HepG2 (cell line): ENCODE measurements at regions not wholly inside any gene's neighbourhood (a gene's known extent, or its start where the extent isn't known, plus 50 kb on each side); places are given as distances from the start of the nearest gene placed in this dataset.

Experiments used
- FOXP1 ChIP-seq, 2 experiments: fragments of 450-650 bp in 1 of 2; IDR thresholded peaks; 2 replicates each; pipeline ENCODE4 v1.6.1; 2017 to 2018; ENCODE audit warnings: antibody characterized with exemption in 1 of 2
- HMGA1 ChIP-seq: sonication (generic); formaldehyde crosslinking; conservative IDR thresholded peaks from 2 replicates; pipeline ENCODE4 v1.4.0; 2020; ENCODE audit warnings: missing genetic modification reagents
- MAFK ChIP-seq, 2 experiments: IDR thresholded peaks in 1 of 2; conservative IDR thresholded peaks in 1 of 2; 2 replicates each; pipeline ENCODE4 v1.6.1; 2011; ENCODE audit warnings: improper control_type of control experiment in 2 of 2, low read length in 2 of 2
- TCF7L2 ChIP-seq: IDR thresholded peaks from 2 replicates; pipeline ENCODE4 v1.6.1; 2011; ENCODE audit warnings: mild to moderate bottlenecking, low read depth, low read length, moderate library complexity
- U2AF1 ChIP-seq: fragments of 200-400 bp; formaldehyde crosslinking; optimal IDR thresholded peaks from 2 replicates; pipeline ENCODE3; 2017; ENCODE audit warnings: mild to moderate bottlenecking, low read depth, low read length
- U2AF2 ChIP-seq: fragments of 200-400 bp; formaldehyde crosslinking; IDR thresholded peaks from 2 replicates; pipeline ENCODE4 v1.6.1; 2017; ENCODE audit warnings: low read depth, mild to moderate bottlenecking, low read length
- XRCC5 ChIP-seq: fragments of 200-400 bp; formaldehyde crosslinking; optimal IDR thresholded peaks from 2 replicates; pipeline ENCODE3; 2017; ENCODE audit warnings: mild to moderate bottlenecking, low read length
- ZFP37 ChIP-seq: sonication (generic); formaldehyde crosslinking; IDR thresholded peaks from 2 replicates; pipeline ENCODE4 v1.4.0; 2020; ENCODE audit warnings: missing genetic modification reagents, borderline replicate concordance
- ZNF24 ChIP-seq: fragments of 450-650 bp; IDR thresholded peaks from 2 replicates; pipeline ENCODE4 v1.6.1; 2017; ENCODE audit warnings: antibody characterized with exemption, mild to moderate bottlenecking
- ZNF547 ChIP-seq: sonication (generic); formaldehyde crosslinking; IDR thresholded peaks from 2 replicates; pipeline ENCODE4 v1.5.1; 2020; ENCODE audit warnings: mild to moderate bottlenecking, missing genetic modification reagents
- TF ChIP-seq, protein P1 (sequence below): sonication (generic); formaldehyde crosslinking; IDR thresholded peaks from 2 replicates; pipeline ENCODE4 v1.8.0; 2022; ENCODE audit warnings: missing genetic modification reagents, mild to moderate bottlenecking, moderate library complexity, borderline replicate concordance
- TF ChIP-seq, protein P2 (sequence below): sonication (generic); formaldehyde crosslinking; IDR thresholded peaks from 2 replicates; pipeline ENCODE4 v1.5.0; 2020; ENCODE audit warnings: missing genetic modification reagents
- TF ChIP-seq, protein P3 (sequence below): sonication (generic); formaldehyde crosslinking; IDR thresholded peaks from 2 replicates; pipeline ENCODE4 v1.4.0; 2020; ENCODE audit warnings: missing genetic modification reagents, borderline replicate concordance
- TF ChIP-seq, protein P4 (sequence below): sonication (generic); formaldehyde crosslinking; IDR thresholded peaks from 2 replicates; pipeline ENCODE4 v1.4.0; 2020; ENCODE audit warnings: missing genetic modification reagents, borderline replicate concordance
- TF ChIP-seq, protein P5 (sequence below): sonication (generic); formaldehyde crosslinking; IDR thresholded peaks from 2 replicates; pipeline ENCODE4 v1.5.0; 2020; ENCODE audit warnings: mild to moderate bottlenecking, missing genetic modification reagents, moderate library complexity
- TF ChIP-seq, protein P6 (sequence below): sonication (generic); formaldehyde crosslinking; IDR thresholded peaks from 2 replicates; pipeline ENCODE4 v1.8.0; 2022; ENCODE audit warnings: mild to moderate bottlenecking, missing genetic modification reagents, moderate library complexity

DNA sequence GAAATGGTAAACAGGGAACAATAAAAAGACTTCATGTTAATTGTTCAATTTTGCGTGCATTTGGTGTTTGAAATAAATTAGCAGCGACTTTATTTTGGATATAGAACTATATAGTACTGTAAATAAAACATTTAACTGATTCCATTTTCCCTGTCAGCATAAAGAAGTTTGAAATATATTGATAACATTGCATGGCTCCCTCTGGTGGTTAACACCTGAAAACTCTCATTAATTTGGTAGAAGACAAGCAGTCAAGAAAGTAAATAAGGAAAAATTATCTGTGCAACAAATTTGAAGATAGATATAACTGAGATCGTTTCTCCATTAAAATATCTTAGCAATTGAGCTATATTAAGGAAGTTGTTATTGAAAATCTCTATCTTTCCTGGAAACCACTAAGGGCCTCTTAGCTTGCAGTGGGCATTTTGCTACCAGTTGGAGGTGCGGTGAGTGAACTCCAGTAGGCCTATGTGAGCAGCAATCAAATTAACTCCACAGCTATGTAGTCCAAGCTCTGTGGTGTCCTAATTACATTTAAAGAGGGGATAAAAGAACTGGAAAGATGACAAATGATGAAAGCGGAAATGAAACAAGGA lies 435.7 kb upstream of the FKBP1C start (continued):
- TF ChIP-seq U2AF1 (no peak), TCF7L2 (no peak), MAFK (conservative IDR thresholded peaks at IDR 0.05 in 1 of 2, IDR thresholded peaks at IDR 0.05 in 1 of 2; ENCODE audit: low read length in 2 of 2) (0 out of 4 replicates have a peak, but pooled peaks of 1 of the 2 experiments have one; percentile 3), ZNF547 (CRISPR knock-in tag) (no peak), ZFP37 (CRISPR knock-in tag) (no peak), HMGA1 (CRISPR knock-in tag) (no peak), XRCC5 (no peak), FOXP1 (IDR thresholded peaks at IDR 0.05) (no peak), FOXP1 (CRISPR knock-in tag; IDR thresholded peaks at IDR 0.05) (no peak), ZNF24 (no peak), U2AF2 (no peak)
- TF ChIP-seq, protein P1, sequence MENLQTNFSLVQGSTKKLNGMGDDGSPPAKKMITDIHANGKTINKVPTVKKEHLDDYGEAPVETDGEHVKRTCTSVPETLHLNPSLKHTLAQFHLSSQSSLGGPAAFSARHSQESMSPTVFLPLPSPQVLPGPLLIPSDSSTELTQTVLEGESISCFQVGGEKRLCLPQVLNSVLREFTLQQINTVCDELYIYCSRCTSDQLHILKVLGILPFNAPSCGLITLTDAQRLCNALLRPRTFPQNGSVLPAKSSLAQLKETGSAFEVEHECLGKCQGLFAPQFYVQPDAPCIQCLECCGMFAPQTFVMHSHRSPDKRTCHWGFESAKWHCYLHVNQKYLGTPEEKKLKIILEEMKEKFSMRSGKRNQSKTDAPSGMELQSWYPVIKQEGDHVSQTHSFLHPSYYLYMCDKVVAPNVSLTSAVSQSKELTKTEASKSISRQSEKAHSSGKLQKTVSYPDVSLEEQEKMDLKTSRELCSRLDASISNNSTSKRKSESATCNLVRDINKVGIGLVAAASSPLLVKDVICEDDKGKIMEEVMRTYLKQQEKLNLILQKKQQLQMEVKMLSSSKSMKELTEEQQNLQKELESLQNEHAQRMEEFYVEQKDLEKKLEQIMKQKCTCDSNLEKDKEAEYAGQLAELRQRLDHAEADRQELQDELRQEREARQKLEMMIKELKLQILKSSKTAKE (CRISPR knock-in tag): no peak
- TF ChIP-seq, protein P2, sequence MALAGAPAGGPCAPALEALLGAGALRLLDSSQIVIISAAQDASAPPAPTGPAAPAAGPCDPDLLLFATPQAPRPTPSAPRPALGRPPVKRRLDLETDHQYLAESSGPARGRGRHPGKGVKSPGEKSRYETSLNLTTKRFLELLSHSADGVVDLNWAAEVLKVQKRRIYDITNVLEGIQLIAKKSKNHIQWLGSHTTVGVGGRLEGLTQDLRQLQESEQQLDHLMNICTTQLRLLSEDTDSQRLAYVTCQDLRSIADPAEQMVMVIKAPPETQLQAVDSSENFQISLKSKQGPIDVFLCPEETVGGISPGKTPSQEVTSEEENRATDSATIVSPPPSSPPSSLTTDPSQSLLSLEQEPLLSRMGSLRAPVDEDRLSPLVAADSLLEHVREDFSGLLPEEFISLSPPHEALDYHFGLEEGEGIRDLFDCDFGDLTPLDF: no peak
- TF ChIP-seq, protein P3, sequence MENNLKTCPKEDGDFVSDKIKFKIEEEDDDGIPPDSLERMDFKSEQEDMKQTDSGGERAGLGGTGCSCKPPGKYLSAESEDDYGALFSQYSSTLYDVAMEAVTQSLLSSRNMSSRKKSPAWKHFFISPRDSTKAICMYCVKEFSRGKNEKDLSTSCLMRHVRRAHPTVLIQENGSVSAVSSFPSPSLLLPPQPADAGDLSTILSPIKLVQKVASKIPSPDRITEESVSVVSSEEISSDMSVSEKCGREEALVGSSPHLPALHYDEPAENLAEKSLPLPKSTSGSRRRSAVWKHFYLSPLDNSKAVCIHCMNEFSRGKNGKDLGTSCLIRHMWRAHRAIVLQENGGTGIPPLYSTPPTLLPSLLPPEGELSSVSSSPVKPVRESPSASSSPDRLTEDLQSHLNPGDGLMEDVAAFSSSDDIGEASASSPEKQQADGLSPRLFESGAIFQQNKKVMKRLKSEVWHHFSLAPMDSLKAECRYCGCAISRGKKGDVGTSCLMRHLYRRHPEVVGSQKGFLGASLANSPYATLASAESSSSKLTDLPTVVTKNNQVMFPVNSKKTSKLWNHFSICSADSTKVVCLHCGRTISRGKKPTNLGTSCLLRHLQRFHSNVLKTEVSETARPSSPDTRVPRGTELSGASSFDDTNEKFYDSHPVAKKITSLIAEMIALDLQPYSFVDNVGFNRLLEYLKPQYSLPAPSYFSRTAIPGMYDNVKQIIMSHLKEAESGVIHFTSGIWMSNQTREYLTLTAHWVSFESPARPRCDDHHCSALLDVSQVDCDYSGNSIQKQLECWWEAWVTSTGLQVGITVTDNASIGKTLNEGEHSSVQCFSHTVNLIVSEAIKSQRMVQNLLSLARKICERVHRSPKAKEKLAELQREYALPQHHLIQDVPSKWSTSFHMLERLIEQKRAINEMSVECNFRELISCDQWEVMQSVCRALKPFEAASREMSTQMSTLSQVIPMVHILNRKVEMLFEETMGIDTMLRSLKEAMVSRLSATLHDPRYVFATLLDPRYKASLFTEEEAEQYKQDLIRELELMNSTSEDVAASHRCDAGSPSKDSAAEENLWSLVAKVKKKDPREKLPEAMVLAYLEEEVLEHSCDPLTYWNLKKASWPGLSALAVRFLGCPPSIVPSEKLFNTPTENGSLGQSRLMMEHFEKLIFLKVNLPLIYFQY (CRISPR knock-in tag): no peak
- TF ChIP-seq, protein P4, sequence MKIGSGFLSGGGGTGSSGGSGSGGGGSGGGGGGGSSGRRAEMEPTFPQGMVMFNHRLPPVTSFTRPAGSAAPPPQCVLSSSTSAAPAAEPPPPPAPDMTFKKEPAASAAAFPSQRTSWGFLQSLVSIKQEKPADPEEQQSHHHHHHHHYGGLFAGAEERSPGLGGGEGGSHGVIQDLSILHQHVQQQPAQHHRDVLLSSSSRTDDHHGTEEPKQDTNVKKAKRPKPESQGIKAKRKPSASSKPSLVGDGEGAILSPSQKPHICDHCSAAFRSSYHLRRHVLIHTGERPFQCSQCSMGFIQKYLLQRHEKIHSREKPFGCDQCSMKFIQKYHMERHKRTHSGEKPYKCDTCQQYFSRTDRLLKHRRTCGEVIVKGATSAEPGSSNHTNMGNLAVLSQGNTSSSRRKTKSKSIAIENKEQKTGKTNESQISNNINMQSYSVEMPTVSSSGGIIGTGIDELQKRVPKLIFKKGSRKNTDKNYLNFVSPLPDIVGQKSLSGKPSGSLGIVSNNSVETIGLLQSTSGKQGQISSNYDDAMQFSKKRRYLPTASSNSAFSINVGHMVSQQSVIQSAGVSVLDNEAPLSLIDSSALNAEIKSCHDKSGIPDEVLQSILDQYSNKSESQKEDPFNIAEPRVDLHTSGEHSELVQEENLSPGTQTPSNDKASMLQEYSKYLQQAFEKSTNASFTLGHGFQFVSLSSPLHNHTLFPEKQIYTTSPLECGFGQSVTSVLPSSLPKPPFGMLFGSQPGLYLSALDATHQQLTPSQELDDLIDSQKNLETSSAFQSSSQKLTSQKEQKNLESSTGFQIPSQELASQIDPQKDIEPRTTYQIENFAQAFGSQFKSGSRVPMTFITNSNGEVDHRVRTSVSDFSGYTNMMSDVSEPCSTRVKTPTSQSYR (CRISPR knock-in tag): no peak
- TF ChIP-seq, protein P5, sequence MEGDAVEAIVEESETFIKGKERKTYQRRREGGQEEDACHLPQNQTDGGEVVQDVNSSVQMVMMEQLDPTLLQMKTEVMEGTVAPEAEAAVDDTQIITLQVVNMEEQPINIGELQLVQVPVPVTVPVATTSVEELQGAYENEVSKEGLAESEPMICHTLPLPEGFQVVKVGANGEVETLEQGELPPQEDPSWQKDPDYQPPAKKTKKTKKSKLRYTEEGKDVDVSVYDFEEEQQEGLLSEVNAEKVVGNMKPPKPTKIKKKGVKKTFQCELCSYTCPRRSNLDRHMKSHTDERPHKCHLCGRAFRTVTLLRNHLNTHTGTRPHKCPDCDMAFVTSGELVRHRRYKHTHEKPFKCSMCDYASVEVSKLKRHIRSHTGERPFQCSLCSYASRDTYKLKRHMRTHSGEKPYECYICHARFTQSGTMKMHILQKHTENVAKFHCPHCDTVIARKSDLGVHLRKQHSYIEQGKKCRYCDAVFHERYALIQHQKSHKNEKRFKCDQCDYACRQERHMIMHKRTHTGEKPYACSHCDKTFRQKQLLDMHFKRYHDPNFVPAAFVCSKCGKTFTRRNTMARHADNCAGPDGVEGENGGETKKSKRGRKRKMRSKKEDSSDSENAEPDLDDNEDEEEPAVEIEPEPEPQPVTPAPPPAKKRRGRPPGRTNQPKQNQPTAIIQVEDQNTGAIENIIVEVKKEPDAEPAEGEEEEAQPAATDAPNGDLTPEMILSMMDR: peak; percentile 48
- TF ChIP-seq, protein P6, sequence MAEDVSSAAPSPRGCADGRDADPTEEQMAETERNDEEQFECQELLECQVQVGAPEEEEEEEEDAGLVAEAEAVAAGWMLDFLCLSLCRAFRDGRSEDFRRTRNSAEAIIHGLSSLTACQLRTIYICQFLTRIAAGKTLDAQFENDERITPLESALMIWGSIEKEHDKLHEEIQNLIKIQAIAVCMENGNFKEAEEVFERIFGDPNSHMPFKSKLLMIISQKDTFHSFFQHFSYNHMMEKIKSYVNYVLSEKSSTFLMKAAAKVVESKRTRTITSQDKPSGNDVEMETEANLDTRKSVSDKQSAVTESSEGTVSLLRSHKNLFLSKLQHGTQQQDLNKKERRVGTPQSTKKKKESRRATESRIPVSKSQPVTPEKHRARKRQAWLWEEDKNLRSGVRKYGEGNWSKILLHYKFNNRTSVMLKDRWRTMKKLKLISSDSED (CRISPR knock-in tag): no peak
